ENCODE measurements at regions not wholly inside any gene's neighbourhood (a gene's known extent, or its start where the extent isn't known, plus 50 kb on each side); places are given as distances from the start of the nearest gene placed in this dataset.

DNA sequence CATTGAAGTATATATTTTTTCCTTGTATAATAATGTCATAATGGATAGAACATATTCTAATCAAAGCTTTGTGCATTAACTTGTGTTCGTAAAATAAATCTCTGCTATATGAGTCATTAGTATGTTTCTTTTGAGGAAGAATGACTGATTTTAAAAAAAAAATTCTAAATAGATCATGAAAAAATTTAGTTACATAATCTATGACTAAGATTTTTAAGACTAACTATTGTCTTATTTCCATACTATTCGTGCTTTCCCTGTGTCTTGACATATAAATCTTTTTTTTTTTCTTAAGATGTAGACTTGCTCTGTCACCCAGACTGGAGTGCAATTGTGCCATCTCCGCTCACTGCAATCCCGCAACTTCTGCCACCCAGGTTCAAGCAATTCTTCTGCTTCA lies 226.1 kb downstream of the DSEL start:
- DNase-seq (ENCODE audit: low spot score), result no peak

DNA sequence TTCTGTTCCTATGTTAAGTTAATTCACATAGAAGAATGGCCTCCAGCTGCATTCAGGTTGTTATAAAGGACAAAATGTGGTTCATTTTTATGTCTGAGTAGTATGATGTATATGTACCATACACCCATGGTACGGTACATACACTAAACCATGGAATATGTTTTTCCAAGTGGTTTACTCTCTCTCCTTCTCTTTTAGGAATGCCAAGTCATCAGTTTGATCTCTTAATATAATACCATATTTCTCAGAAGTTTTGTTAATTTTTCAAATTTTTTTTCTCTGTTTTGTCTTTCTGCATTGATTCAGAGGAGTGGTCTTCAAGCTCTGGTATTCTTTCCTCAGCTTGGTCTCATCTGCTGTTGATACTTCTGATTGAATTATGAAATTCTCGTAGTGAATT lies 230.9 kb downstream of the DSEL start:
- DNase-seq (ENCODE audit: low spot score), result no peak

- DNase-seq (ENCODE audit: low spot score), result no peak
Measured at GRCh38 chr18:67282796-67283195, 233.7 kb downstream of the DSEL start.

GRCh38 chr18:67281746-67282145 lies 234.8 kb downstream of the DSEL start:
- no peak for DNase-seq (ENCODE audit: low spot score)

GRCh38 chr18:67280486-67281242 lies 235.9 kb downstream of the DSEL start:
- DNase-seq (ENCODE audit: low spot score), result no peak

- DNase-seq (ENCODE audit: low spot score), result no peak
Measured at GRCh38 chr18:67279988-67280387, 236.5 kb downstream of the DSEL start.

DNA sequence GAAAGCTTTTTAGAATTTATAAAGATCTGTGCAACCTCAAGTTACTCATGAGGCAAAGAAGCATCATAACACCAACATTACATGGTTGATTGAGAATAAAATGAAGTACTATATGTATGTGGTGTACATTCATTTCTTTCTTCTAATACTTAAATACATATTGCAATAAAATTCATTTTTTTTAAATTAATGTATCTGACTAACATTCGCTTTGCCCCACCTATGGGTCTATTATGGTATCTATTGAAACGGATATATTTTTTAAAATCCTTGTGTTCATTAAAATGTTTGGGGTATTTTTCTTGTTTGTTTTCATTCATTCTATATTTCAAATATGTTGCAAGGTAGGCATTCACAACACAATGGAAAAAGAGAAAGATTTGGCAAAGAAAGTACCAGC lies 237.5 kb downstream of the DSEL start:
- no peak for DNase-seq (ENCODE audit: low spot score)

DNA sequence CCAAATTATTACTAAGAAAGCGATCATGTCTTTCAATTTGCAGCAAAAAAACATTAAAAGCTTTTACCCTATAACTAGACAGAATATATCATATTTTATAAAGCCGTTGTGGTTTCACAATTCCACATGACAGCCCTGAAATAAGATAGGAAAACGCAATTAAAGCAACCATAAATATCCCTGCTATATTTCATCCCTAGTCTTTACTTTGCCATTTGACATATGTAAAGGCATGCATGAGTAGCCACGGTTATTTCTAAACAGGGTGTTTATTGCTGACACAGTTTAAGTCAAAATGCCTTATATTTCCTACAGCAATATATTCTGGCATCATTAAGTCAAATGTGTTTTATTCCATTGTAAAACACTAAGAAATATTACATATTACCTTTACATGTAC lies 239.9 kb downstream of the DSEL start:
- DNase-seq (ENCODE audit: low spot score), result no peak

DNA sequence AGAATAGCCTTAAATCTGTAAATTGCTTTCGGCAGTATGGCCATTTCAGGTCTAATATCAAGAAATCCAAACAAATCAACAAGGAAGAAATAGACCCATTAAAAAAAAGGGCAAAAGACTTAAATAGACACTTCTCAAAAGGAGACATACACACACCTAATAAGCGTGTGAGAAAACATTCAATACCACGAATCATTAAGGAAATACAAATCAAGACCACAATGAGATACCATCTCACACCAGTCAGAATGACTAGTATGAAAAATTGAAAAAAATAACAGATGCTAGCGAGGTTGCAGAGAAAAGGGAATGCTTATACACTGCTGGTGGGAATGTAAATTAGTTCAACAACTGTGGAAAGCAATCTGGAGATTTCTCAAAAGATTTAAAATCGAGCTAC lies 243.2 kb downstream of the DSEL start:
- no peak for DNase-seq (ENCODE audit: low spot score)

DNA sequence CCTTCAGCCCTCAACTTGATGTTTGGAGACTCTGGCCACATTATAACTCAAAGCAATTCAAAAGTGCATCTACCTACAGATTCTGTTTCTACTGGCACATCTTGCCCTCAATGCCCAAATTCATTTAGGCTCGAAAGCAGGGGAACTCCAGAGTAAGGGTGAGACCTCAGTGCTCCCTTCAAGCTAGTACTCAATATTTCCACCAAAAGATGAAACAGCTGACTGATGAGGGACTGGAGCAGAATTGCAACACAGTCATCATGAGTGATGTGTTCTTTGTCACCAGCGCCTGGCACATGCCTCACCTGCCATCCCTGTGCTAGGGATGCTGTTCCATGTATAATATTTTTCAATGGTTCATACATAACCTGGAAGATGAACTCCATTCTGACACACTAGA lies 247.3 kb downstream of the DSEL start:
- no peak for DNase-seq (ENCODE audit: low spot score)

DNA sequence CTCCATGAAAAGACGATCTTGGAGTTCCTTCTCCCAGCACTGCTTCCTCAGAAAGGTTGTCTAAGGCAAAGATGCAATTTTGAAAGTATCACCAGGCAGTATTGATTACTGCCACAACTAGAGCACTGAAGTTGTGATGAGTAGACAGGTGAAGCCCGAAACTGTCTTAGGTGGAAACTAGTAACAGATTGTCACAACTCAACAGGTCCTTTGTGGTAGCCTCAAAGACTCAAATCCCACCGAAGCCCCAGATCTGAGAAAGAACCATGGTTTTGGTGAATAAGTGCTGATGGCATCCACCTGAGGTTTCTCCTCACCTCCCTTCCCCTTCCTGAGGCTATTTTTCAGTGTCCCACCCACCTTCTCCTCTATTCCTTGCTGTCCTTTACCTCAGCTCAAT lies 248.0 kb downstream of the DSEL start:
- DNase-seq (ENCODE audit: low spot score), result no peak

GRCh38 chr18:67266246-67267237 lies 250.0 kb downstream of the DSEL start:
- DNase-seq (ENCODE audit: low spot score), result no peak

DNA sequence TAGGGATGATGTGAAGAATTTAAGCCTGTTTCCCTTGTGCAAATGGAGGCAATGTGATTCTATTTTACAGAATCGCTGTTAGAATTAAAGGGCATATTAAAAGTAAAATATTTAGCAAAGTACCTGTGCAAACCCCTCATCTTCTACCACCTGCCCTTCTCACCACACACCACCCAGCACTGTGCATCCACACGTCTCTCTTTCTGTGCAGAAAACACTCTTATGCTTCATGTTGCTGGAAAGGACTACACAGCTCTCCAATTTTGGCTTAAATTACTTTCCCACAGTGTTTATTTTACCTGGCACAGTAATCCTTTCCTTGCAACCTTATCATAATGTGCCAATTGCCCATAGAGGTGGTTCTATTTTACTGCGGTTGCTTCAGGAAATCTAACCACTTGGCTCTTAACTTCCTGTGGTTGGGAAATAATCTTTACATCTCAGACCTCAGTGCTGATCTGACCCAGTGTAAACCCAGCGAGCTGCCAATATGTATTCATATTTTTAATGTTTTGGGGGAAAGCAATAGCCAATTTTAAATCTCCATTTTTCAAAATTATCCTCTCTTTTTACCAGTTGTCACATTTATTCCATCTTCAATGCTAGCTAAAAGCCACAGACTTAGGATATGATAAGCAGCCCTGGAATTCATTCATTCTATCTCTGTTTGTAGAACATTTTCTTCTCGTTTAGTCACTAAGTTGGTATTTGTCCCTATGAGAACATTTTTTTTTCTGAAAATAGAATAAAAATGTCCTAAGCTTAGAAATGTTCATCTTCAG lies 250.9 kb downstream of the DSEL start:
- DNase-seq (ENCODE audit: low spot score), result no peak

GRCh38 chr18:67261931-67262552 lies 254.5 kb downstream of the DSEL start:
- no peak for DNase-seq (ENCODE audit: low spot score)

DNA sequence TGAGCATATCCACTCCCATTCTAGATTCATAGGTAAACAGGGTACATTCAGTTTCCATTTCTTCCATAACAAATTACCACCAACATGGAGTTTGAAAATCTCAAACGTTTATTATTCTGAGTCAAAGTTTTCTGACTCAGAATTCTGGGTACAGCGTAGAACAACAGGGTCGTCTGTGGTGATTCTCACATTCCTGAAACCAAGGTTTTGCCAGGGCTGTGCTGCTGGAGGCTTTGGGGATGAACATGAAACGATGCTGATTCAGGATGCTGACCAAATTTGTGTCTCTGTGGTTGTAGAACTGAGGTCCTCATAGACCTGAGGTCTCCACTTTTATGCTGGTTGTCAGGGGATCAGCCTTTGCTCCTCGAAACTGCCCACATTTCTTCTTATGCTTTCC lies 255.7 kb downstream of the DSEL start:
- DNase-seq (ENCODE audit: low spot score), result no peak

DNA sequence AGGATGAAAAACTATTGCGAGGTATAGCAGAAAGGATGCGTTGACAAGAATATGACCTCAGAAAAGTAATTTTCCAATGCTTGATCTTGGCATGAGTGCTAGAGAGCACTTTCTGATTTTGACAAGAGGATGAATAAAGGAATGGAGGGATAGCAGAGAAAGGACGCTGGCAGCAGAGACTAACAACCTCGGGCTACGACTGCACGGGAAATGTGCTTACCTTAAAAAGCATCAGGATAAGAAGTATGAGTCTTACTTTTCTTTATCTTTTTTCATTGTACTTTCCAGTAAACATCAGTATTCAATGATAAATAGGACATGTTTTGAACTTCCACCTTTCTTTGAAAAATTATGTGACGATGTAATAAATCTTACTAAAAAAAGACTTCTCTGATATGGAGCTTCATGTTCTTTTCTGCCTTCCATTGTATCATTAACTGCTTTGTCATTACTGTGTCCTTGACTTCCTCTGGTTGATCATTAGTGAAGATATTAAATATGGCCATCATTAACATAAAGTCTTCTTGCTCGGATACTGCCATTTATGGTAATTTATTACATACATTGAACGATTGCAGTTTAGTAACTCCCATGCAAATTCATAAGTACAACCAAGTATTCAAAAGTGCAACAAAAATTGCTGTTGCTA lies 265.6 kb downstream of the DSEL start:
- DNase-seq (ENCODE audit: low spot score), result no peak

- no peak for DNase-seq (ENCODE audit: low spot score)
Measured at GRCh38 chr18:67243799-67244587, 272.5 kb downstream of the DSEL start.

GRCh38 chr18:67242001-67242400 lies 274.5 kb downstream of the DSEL start:
- no peak for DNase-seq (ENCODE audit: low spot score)

DNA sequence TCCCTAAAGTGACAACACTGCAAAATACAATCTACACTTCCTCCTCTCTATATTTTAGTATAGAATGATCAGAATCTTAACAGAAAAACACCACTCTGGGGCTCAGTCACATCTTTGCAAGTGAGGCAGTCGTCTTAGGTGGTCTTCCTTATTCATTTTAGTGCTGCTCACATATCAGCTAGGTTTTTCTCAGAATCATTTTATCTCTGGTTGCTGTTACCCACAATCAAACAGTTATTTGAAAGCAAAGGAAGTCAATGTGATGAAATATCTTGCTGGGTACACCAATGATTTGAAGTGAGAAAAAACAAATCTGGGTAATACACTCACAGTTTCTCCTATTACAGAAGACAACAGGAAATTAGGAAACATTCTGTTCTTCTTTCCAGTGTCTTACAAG lies 275.2 kb downstream of the DSEL start:
- DNase-seq (ENCODE audit: low spot score), result no peak

GRCh38 chr18:67239826-67240225 lies 276.7 kb downstream of the DSEL start:
- DNase-seq (ENCODE audit: low spot score), result no peak

- no peak for DNase-seq (ENCODE audit: low spot score)
Measured at GRCh38 chr18:67232991-67233390, 283.5 kb downstream of the DSEL start.
